CD4-positive, CD25-positive, alpha-beta regulatory T cell (primary cell): ENCODE measurements at regions not wholly inside any gene's neighbourhood (a gene's known extent, or its start where the extent isn't known, plus 50 kb on each side); places are given as distances from the start of the nearest gene placed in this dataset.

Experiments used
- ATAC-seq, 2 donors: fragments of 150-1000 bp; cut with Tn5 transposase; one replicate each; pipeline ENCODE4 v1.10.0; 2021; ENCODE audit warnings: low read depth in 2 of 2, moderate number of reproducible peaks in 2 of 2, moderate library complexity in 1 of 2
- DNase-seq, 3 donors: peaks; one replicate each; pipeline versions ENCODE4 v3.0.0 to v3.0.0-alpha.2; 2012 to 2022; ENCODE audit warnings: mixed read lengths in 1 of 3
- H3K27ac ChIP-seq: one replicate; pipeline ENCODE4 v1.7.0; 2013; ENCODE audit warnings: mild to moderate bottlenecking, low read length; ENCODE audit not compliant: insufficient read depth, poor library complexity, severe bottlenecking
- H3K27me3 ChIP-seq: one replicate; pipeline ENCODE4 v1.7.0; 2013; ENCODE audit warnings: low read length; ENCODE audit not compliant: control insufficient read depth, insufficient read depth
- H3K36me3 ChIP-seq: one replicate; pipeline ENCODE4 v1.7.0; 2013; ENCODE audit warnings: mild to moderate bottlenecking, low read length, moderate library complexity; ENCODE audit not compliant: control insufficient read depth, insufficient read depth
- H3K4me1 ChIP-seq: 2 replicates; pipeline ENCODE4 v1.7.0; 2013; ENCODE audit warnings: mild to moderate bottlenecking, low read length; ENCODE audit not compliant: insufficient read depth, control insufficient read depth, poor library complexity, severe bottlenecking
- H3K4me3 ChIP-seq: one replicate; pipeline ENCODE4 v1.7.0; 2013; ENCODE audit warnings: low read depth, mild to moderate bottlenecking, low read length, moderate library complexity
- H3K9me3 ChIP-seq, 2 experiments: 1 replicate in 1 of 2; 2 replicates in 1 of 2; pipeline ENCODE4 v1.7.0; 2013; ENCODE audit warnings: low read length in 2 of 2, mild to moderate bottlenecking in 1 of 2, moderate library complexity in 1 of 2; ENCODE audit not compliant: control insufficient read depth in 2 of 2
- H3K27ac Mint-ChIP-seq, 3 donors: one replicate each; pipeline ENCODE4 v1.8.0; 2020 to 2022; ENCODE audit warnings: mild to moderate bottlenecking in 3 of 3, mixed read lengths in 3 of 3, moderate library complexity in 2 of 3
- H3K27me3 Mint-ChIP-seq: one replicate; pipeline ENCODE4 v1.8.0; 2022; ENCODE audit warnings: mild to moderate bottlenecking, mixed read lengths
- H3K36me3 Mint-ChIP-seq: one replicate; pipeline ENCODE4 v1.8.0; 2020; ENCODE audit warnings: mixed read lengths
- H3K4me1 Mint-ChIP-seq, 4 donors: one replicate each; pipeline ENCODE4 v1.8.0; 2020 to 2022; ENCODE audit warnings: mixed read lengths in 4 of 4, mild to moderate bottlenecking in 1 of 4
- H3K4me3 Mint-ChIP-seq, 4 donors: one replicate each; pipeline ENCODE4 v1.8.0; 2020 to 2022; ENCODE audit warnings: mild to moderate bottlenecking in 4 of 4, mixed read lengths in 4 of 4, moderate library complexity in 3 of 4
- H3K9me3 Mint-ChIP-seq, 7 donors: one replicate each; pipeline ENCODE4 v1.8.0; 2020 to 2022; ENCODE audit warnings: mixed read lengths in 7 of 7, mild to moderate bottlenecking in 3 of 7, moderate library complexity in 2 of 7

- Mint-ChIP-seq H3K4me1 (no peaks in the 10 kb centered on the region), H3K27me3 (no peaks in the 10 kb centered on the region), H3K9me3 (peaks cover 0 to 15% (median 5%) of the 10 kb centered on the region in 7 donors), H3K36me3 (no peaks in the 10 kb centered on the region), H3K27ac (no peak overlapping the region), H3K4me3 (no peak overlapping the region)
- ATAC-seq (no peak), DNase-seq (no peak)
- H3K9me3 ChIP-seq = peaks cover 8 to 14% of the 10 kb centered on the region in 2 experiments
- H3K36me3 ChIP-seq = no peaks in the 10 kb centered on the region
- H3K4me1 ChIP-seq = no peaks in the 10 kb centered on the region
- H3K27ac ChIP-seq = no peak overlapping the region
- no peaks in the 10 kb centered on the region for H3K27me3 ChIP-seq
- H3K4me3 ChIP-seq = no peak overlapping the region
Observed at GRCh38 chr11:106218106-106218505, 140.6 kb downstream of the AASDHPPT start.

- Histone ChIP-seq H3K27me3 (no peaks in the 10 kb centered on the region), H3K27ac (no peak overlapping the region), H3K4me1 (no peaks in the 10 kb centered on the region), H3K4me3 (no peak overlapping the region), H3K36me3 (no peaks in the 10 kb centered on the region), H3K9me3 (peaks cover 12 to 22% of the 10 kb centered on the region in 2 experiments)
- Mint-ChIP-seq H3K9me3 (peaks cover 0 to 25% (median 9%) of the 10 kb centered on the region in 7 donors), H3K36me3 (no peaks in the 10 kb centered on the region), H3K4me3 (no peak overlapping the region), H3K27ac (no peak overlapping the region), H3K27me3 (no peaks in the 10 kb centered on the region), H3K4me1 (no peaks in the 10 kb centered on the region)
- no peak for DNase-seq
- ATAC-seq = no peak
Observed at GRCh38 chr11:106222626-106223025, 145.2 kb downstream of the AASDHPPT start.

GRCh38 chr11:106224172-106224571 lies 146.7 kb downstream of the AASDHPPT start:
- Mint-ChIP-seq H3K4me3 (no peak overlapping the region), H3K9me3 (peaks cover 3 to 29% (median 15%) of the 10 kb centered on the region in 7 donors), H3K36me3 (no peaks in the 10 kb centered on the region), H3K4me1 (no peaks in the 10 kb centered on the region), H3K27me3 (no peaks in the 10 kb centered on the region), H3K27ac (no peak overlapping the region)
- no peak for DNase-seq
- H3K36me3 ChIP-seq = no peaks in the 10 kb centered on the region
- no peak overlapping the region for H3K4me3 ChIP-seq
- no peaks in the 10 kb centered on the region for H3K27me3 ChIP-seq
- H3K9me3 ChIP-seq = peaks cover 12 to 22% of the 10 kb centered on the region in 2 experiments
- no peak for ATAC-seq
- H3K4me1 ChIP-seq = no peaks in the 10 kb centered on the region
- H3K27ac ChIP-seq = no peak overlapping the region

GRCh38 chr11:106228996-106229395 lies 151.5 kb downstream of the AASDHPPT start:
- ATAC-seq = no peak
- Histone ChIP-seq H3K27ac (no peak overlapping the region), H3K27me3 (no peaks in the 10 kb centered on the region), H3K36me3 (no peaks in the 10 kb centered on the region), H3K9me3 (peaks cover 0 to 12% of the 10 kb centered on the region in 2 experiments), H3K4me1 (no peaks in the 10 kb centered on the region), H3K4me3 (no peak overlapping the region)
- no peak overlapping the region for H3K4me3 Mint-ChIP-seq
- no peaks in the 10 kb centered on the region for H3K36me3 Mint-ChIP-seq
- H3K27ac Mint-ChIP-seq = no peak overlapping the region
- no peaks in the 10 kb centered on the region for H3K27me3 Mint-ChIP-seq
- no peaks in the 10 kb centered on the region for H3K4me1 Mint-ChIP-seq
- no peak for DNase-seq
- peaks cover 3 to 14% (median 8%) of the 10 kb centered on the region in 7 donors for H3K9me3 Mint-ChIP-seq

- ATAC-seq (no peak), DNase-seq (no peak)
- Mint-ChIP-seq H3K36me3 (no peaks in the 10 kb centered on the region), H3K4me1 (no peaks in the 10 kb centered on the region), H3K4me3 (no peak overlapping the region), H3K27ac (no peak overlapping the region), H3K9me3 (peaks cover 2 to 14% (median 4%) of the 10 kb centered on the region in 7 donors), H3K27me3 (no peaks in the 10 kb centered on the region)
- Histone ChIP-seq H3K4me1 (no peaks in the 10 kb centered on the region), H3K9me3 (peaks cover 0 to 8% of the 10 kb centered on the region in 2 experiments), H3K27me3 (no peaks in the 10 kb centered on the region), H3K27ac (no peak overlapping the region), H3K36me3 (no peaks in the 10 kb centered on the region), H3K4me3 (no peak overlapping the region)
Observed at GRCh38 chr11:106231591-106231990, 154.1 kb downstream of the AASDHPPT start.

- no peaks in the 10 kb centered on the region for H3K36me3 ChIP-seq
- no peak for DNase-seq
- Mint-ChIP-seq H3K9me3 (peaks cover under 1 to 8% (median 3%) of the 10 kb centered on the region in 7 donors), H3K4me3 (no peak overlapping the region), H3K36me3 (no peaks in the 10 kb centered on the region), H3K27ac (no peak overlapping the region), H3K27me3 (no peaks in the 10 kb centered on the region), H3K4me1 (no peaks in the 10 kb centered on the region)
- no peak overlapping the region for H3K27ac ChIP-seq
- H3K9me3 ChIP-seq = peaks cover 0 to 8% of the 10 kb centered on the region in 2 experiments
- no peak for ATAC-seq
- no peak overlapping the region for H3K4me3 ChIP-seq
- no peaks in the 10 kb centered on the region for H3K27me3 ChIP-seq
- no peaks in the 10 kb centered on the region for H3K4me1 ChIP-seq
Observed at GRCh38 chr11:106233191-106233590, 155.7 kb downstream of the AASDHPPT start.

GRCh38 chr11:106234794-106235193 lies 157.3 kb downstream of the AASDHPPT start:
- no peak overlapping the region for H3K27ac ChIP-seq
- DNase-seq = no peak
- Mint-ChIP-seq H3K27ac (no peak overlapping the region), H3K9me3 (peaks cover 0 to 4% (median 2%) of the 10 kb centered on the region in 7 donors), H3K27me3 (no peaks in the 10 kb centered on the region), H3K4me1 (no peaks in the 10 kb centered on the region), H3K4me3 (no peak overlapping the region), H3K36me3 (no peaks in the 10 kb centered on the region)
- no peaks in the 10 kb centered on the region for H3K36me3 ChIP-seq
- no peaks in the 10 kb centered on the region for H3K27me3 ChIP-seq
- ATAC-seq = no peak
- H3K9me3 ChIP-seq = peaks cover 0 to 8% of the 10 kb centered on the region in 2 experiments
- H3K4me1 ChIP-seq = no peaks in the 10 kb centered on the region
- no peak overlapping the region for H3K4me3 ChIP-seq

GRCh38 chr11:106236295-106236694 lies 158.8 kb downstream of the AASDHPPT start:
- no peak for DNase-seq
- no peak overlapping the region for H3K27ac Mint-ChIP-seq

More at GRCh38 chr11:106236295-106236694, 158.8 kb downstream of the AASDHPPT start:
- no peak for ATAC-seq
- H3K27me3 ChIP-seq = no peaks in the 10 kb centered on the region
- Mint-ChIP-seq H3K36me3 (no peaks in the 10 kb centered on the region), H3K4me1 (no peaks in the 10 kb centered on the region), H3K9me3 (peaks cover 0 to 2% (median 0%) of the 10 kb centered on the region in 7 donors), H3K4me3 (no peak overlapping the region), H3K27me3 (no peaks in the 10 kb centered on the region)
- no peak overlapping the region for H3K4me3 ChIP-seq
- no peak overlapping the region for H3K27ac ChIP-seq
- no peaks in the 10 kb centered on the region for H3K36me3 ChIP-seq
- H3K9me3 ChIP-seq = no peaks in the 10 kb centered on the region
- no peaks in the 10 kb centered on the region for H3K4me1 ChIP-seq
